RCC 7860 (cell line): ENCODE measurements at regions not wholly inside any gene's neighbourhood (a gene's known extent, or its start where the extent isn't known, plus 50 kb on each side); places are given as distances from the start of the nearest gene placed in this dataset.
"Not testable (repeated sequence)": the region's sequence is repeated elsewhere in the genome, so short reads cannot be mapped to it uniquely, and the experiment has no call there.

Experiments
- DNase-seq: peaks from one replicate; pipeline ENCODE4 v3.0.0-alpha.2; 2015; ENCODE audit warnings: low spot score
- FAIRE-seq: peaks from 2 replicates; lab custom pipeline; 2012; peaks lifted over from hg19 to GRCh38; lab: Jason Lieb, UNC

DNA sequence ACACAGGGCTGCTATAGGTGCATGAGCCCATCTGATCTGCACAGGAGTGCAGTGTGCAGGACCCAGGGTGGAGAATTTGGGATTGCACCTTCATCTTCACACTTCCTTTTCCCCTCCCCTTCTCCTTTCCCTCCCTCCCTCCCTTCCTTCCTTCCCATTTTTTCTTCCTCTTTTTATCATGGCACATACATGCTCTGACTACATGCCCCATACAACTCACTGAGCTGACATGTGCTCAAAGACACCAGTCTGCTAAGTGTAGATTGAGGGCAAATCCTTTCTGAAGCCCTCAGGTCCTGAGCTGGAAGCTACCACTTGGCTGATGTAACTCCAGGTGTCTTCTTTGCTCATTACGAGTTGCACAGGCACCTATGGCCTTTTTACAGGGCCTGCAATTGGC lies 365.3 kb upstream of the ZNF32 start:
- DNase-seq (no peak), FAIRE-seq (no peak)

DNA sequence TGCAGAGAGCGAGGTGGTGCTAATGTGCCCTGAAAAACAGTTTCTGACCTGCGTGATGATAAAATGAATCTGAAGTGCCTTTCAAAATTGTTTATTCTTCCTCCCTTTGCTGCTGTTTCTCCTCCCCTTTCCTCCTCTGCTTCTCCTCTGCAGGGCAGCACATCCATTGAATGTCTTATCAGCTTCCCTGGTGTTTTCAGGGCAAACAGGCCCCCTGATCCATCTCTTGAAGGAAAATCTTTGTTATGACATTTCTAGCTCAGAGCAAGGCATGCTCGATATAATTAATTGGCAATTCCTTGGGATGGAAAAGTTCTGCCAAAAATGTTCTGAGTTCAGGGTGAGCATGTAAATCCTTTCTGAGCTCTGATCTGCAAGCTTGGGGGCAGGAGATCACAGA lies 364.2 kb upstream of the ZNF32 start:
- DNase-seq, result no peak
- FAIRE-seq, result no peak

DNA sequence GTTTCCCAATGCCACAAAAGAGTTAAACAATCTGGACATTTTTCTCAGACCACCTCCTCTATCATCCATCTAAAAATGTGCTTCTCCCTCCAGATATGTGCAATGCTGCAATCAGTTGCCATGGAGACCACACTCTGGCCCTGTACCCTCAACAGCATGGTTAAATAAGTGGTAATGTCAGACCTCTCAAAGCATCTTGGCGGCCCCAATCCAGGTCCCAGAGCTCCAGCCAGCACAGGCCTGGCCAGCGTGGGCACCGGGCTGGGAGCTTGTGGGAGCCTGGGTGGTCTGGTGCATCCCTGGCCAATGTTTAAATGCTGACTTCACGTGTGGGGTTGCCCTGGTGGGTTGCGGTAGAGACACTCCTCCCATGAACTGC lies 362.9 kb upstream of the ZNF32 start:
- no peak for FAIRE-seq

DNA sequence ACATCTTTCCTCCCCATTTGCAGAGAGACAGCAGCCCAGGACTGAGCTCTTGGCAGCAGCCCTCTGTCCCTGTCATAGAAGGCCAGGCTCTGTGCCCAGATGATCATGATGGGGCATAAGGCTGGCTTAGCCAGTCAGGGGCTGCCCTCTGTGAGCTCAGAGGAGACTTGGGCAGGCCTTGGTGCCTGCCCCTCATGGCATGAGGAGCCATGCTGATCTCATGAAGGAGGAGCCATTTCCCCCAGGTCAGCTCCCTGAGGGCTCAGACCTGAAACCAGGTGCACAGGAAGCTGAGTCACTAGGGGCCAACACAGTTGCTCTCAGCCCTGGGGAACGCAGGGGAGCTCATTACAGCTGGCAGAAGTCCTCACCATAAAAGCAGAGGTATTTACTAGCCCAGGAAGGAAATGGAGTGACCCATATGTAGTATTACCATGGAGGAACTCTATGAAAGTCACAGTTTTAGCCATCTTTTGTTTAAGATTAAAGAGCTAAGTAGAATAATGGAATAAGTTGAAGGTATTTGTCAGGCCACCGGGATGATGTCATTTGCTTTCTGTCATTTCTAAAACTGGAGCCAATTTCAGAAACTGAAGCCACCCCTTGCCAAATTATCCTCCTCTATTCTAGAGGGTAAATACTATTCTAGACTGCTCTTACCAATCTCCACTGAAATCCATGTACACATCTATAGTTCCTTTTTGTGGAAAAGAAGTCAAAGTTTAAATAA lies 362.4 kb upstream of the ZNF32 start:
- peak; percentile 25 for DNase-seq
- no peak for FAIRE-seq

More for the DNA sequence above, 362.9 kb upstream of the ZNF32 start:
- DNase-seq, result no peak

DNA sequence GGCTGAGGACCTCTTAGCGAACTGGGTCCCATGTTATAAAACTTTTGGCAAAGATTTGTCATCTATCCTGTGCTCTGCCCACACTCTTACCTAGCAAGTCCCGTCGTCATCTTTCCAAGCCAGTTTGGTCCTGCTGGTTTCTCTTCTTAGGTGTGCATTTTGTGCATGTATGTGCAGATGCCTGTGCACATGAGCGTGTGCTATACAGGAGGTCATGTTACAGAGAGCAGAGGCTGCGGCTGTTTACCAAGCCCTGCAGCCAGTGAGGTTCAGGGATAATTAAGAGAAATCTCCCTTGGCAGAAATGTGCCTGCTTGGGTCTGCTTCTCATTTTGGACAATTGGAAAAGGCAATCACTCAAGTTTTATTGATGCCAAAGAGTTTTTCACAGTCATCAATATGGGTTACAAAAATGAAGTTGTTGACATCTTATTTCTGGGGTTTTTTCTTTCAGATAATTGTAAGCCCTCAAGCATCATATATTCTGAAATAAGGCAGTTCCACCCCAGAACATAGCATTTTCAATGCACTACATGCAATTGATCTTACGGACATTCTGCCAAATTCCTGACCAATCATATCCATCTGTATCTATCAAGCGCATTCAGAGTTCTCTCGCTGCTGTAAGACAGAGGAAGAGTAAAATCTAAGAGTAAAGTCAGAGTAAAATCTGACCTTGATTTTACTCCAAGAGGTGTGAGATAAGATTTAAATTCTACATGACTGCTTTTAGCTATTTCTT lies 361.4 kb upstream of the ZNF32 start:
- DNase-seq (no peak), FAIRE-seq (no peak)

DNA sequence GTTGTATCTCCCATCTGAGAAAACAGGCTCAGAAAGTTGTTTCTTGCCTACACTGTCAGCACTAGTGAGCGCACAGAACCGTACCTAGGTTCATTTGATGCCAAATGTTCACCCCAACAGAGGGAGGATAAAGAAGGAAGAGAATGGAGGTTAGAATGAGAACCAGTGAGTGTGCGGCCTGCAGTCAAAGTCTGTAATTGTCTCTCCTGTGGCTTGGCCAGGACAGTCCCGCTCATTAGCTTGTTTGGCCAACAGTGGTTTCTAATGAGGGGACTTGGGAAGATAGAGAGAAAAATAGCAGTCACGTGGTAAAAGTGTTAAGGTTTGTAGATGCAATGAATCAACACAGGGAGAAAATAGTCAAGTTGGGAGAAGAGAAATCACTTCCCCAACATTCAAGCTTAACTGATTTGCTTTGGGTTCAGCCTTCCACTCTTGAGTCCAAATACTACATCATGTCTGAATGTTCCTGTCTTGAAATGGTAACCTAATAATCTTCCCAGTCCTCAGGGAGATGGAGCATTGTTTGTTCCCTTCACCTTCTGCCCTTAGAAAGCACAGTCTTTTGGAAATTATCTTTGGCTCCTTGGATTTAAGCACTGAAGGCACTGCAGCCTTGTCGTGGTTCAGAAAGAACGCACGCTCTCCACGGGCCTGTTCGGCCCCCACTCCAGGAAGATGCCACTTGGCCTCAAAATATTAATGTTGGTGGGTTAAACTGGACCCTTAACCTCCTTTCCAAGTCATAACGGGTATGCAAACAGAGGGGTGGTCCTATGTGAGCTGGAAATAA lies 360.4 kb upstream of the ZNF32 start:
- FAIRE-seq (no peak), DNase-seq (no peak)

DNA sequence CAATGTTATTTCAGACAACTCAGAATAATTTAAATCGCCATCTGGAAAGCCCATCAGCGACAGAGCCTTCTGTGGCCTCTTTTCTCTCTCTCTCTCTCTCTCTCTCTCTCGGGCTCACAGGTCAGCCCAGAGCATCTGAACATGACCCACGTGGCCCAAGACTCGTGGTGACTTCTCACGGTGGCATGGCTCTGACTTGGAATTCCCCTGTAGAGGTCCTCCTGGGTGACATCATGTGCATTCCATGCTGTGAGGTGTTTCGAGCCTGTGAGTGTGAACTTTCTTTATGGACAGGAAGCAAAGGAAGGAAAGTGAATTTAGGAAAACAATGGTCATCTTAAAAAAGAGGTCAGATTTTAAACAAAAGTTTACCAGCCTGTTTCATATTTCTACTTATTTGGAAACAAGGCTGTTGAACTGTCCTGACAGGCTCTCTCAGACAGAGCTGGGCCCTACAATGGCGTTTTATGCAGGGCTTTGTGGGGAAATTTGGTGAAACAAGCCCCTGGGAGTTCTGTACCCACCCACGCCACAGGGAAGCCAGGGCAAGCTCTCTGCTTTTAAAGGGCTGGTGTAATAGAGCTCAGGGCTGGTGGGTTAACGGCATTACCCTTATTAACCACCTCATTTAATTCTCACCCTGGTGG lies 359.7 kb upstream of the ZNF32 start:
- FAIRE-seq (peak; percentile 89), DNase-seq (peak; percentile 98)

DNA sequence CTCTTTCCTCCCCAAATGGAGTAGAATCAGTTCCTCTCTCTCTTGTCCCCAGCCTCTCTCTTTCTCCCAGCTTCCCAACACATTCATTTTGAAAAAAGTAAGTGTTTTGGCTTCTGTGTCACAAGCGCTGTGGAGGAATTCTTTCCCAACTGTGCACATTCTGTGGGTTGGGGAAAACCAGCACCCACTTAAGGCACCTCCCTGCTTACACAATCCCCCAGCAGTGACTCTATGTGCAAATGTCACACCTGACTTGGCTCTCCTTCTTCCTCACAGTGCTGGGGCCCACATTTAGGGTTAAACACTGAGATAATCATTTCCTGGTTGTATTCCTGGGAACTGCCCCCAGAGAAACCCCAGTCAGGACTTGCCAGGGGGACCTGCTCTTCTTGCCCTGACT lies 358.1 kb upstream of the ZNF32 start:
- no peak for FAIRE-seq
- DNase-seq, result peak; percentile 59

DNA sequence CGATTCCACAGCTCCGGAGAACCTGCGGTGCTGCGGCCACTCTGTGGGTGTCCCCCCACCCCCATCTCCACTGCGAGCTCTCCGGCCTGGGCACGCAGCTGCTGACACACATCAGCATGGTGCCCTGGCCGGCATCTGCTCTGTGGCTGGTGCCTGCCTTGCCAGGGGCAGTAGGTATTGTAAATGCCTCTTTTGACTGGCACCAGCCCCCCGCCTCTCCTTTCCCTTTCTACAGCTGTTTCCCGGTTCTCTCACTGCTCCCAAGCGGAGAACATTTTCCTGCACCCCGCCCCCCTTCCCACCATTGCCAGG lies 357.1 kb upstream of the ZNF32 start:
- DNase-seq (no peak), FAIRE-seq (no peak)

DNA sequence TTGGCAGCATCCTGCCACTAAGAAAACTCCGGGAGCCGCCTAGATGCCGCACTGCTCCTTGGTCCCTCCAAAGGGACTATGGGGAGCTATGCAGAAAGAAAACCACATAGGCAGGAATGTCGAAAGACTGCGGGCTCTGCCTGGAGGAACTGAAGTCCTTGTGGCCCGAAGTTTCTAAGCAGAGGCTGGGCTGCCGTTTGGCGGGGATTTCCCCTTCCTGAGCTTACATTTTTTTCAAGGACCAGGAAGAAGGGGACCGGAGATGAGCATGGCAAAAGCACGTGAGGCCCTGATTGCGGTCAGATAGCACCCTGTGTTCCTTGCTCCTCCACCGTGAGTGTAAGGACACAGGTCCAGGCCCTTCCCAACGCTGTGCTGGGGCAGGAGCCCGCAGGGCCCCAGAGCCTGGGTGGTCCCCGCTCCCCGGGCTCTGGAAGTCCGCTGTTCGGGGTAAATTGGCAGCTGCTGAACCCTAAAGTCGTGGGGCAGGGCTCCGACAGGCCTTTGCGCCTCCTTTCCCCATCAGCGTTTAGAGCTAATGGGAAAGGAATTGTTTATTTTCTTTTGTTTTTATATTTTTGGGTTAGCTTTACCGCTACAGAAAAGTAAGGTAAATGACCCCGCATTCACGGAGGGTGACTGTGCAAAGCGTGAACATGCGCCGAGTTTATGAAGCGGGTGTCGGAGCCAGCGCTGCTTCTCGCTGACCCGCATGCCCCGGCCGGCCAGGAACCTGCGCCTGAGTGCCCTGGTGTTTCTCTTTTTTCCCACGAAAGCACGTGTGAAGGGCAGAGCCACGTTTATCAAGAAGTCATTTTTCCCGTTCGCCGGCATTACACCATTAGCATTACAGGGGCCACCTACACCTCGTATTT lies 356.5 kb upstream of the ZNF32 start:
- FAIRE-seq (no peak), DNase-seq (no peak)

DNA sequence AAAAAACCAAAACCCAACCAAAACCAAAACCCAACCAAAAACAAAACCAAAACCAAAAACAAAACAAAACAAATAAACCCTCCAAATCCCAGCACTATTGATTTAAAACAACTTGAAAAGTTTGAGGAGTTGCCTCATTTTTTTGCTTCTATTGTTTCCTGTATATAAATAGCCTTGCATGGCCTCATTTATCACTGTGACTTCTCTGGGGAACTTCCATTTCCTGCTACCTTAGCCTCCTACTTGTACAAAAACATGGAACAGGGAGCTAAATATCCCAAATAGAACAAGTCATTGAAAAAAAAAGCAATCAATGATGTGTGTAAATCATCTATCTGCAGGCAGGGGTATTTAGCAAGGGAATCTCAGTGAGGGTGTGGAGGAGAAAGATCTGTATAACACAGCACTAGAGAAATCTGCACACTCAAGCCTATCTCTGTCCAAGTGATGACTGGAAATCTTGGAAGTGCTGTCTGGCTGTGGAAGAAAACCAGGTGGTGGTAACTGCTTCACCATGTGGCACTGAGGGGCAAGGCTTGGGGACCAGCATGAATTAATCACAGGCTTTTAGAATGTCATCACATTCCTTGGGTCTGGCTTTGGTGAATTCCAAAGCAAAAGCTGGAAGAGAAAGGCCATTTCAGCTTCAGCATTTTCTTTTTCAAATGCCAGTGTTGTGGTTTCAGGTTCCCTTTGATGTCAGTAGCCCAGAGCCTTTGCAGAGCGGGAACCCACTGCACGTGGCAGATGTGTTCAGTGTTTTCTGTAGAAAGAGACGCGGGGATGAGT lies 349.5 kb upstream of the ZNF32 start:
- FAIRE-seq, result no peak

DNA sequence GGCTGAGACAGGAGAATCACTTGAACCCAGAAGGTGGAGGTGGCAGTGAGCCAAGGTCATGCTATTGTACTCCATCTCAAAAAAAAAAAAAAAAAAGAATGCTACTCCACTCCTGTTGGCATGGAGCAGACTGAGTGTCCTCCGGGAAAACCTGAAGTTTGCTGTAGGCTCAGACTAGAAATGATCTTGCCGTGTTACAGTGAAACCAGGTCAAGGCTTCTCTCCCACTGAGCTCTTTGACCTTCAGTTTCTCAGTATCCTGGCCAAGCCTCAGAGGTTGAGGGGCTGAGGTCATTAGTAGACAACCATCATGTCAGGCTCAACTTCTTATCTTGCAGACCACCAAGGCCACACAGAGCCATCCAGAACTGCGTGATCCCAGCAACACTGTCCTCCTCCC lies 348.6 kb upstream of the ZNF32 start:
- no peak for DNase-seq
- no peak for FAIRE-seq

More for the DNA sequence above, 349.5 kb upstream of the ZNF32 start:
- DNase-seq, result peak; percentile 20

DNA sequence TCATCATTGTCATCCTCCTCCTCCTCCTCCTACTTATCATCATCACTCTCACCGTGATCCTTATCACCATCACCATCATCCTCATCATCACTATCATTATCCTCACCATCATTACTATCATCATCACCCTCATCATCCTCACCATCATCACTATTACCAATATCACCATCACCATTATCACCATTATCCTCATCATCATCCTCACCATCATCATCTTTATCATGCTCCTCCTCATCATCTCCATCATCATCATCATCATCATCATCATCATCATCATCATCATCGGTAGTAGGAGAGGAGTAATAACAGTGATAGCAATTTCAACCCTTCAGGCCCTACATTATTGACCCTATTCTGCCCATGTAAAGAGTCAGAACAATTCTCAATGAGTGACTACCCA lies 345.9 kb upstream of the ZNF32 start:
- no peak for DNase-seq
- no peak for FAIRE-seq

DNA sequence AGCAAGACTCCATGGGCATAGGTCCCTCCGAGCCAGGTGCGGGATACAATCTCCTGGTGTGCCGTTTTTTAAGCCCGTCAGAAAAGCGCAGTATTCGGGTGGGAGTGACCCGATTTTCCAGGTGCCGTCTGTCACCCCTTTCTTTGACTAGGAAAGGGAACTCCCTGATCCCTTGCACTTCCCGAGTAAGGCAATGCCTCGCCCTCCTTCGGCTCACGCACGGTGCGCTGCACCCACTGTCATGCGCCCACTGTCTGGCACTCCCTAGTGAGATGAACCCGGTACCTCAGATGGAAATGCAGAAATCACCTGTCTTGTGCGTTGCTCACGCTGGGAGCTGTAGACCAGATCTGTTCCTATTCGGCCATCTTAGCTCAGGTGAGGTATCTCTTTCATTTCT lies 344.1 kb upstream of the ZNF32 start:
- DNase-seq, FAIRE-seq: not testable (repeated sequence)

DNA sequence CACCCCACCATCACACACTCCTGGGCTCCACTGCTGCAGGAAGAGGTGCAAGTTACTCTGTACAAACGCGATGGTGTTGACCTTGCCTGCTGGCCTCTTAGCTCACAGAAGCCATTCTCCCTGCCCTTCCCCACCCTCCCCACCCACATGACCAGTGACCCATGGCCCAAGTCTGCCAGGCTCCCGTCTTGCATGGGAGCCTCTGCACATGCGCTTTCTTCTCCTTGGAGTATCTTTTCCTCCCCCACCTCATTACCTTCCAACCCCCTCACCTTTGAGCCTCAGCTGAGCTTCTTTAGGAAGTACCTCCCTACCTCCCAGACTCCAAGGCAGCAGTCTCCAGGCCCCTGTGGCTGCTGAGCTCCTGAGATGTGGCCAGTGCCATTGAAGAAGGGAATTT lies 337.7 kb upstream of the ZNF32 start:
- no peak for FAIRE-seq
- DNase-seq, result no peak

DNA sequence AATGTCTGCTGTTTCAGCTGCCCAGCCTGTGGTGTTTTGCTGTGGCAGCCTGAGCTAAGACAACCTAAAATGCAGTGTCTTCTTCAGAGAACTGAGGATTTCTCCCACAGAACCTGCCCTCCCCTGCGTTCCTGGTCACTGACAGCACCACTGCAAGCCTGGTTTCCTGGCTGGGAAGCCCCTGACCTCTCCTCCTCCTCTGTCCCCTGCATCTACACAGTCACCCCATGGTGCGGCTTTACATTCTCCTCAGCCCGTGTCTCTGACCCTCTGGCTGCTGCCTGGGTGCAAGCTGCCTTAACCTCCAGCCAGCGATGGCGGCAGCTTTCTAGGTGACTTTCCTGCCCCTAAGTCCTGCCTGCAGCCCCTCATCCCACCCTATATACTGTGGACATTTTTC lies 337.3 kb upstream of the ZNF32 start:
- DNase-seq, result no peak
- FAIRE-seq, result no peak

DNA sequence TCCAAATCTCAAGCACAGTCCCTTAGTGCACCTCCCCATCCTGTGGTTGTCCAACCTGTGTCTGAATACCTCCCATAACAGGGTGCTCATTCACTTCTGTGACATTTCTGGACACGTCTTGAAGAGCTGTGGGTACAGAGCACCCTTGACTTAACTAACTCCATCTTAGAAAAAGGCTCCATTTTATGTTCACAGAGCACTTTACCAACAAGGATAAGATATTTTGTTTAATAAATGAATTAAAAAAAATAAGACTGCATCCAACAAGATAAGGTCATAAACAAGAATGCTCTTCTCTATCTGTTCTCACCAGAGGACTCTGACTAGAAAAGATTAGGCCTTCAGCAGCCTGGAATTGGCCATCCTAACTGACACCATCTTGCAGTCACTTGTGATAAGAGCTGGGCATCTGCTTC lies 335.2 kb upstream of the ZNF32 start:
- no peak for FAIRE-seq
- DNase-seq, result no peak

DNA sequence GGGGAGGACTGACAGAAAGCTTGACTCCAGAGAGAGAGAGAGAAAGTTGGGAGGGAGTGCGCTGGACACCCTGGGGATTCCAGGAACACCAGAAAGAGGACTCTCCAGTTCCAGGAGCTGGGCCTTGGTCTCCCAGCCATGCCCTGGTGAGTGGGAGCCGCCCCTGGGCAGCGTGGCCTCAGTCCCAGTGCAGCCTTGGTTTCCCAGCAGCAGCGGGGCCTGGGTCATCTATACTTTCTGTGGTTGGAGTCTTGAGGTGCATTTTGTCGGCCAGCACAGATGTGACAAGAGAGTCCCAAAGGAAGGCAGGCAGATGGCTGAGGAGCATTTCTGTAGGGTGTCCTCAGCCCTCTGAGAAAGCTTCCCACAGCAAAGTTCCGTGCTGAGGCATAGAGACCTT lies 334.7 kb upstream of the ZNF32 start:
- FAIRE-seq (no peak), DNase-seq (no peak)

DNA sequence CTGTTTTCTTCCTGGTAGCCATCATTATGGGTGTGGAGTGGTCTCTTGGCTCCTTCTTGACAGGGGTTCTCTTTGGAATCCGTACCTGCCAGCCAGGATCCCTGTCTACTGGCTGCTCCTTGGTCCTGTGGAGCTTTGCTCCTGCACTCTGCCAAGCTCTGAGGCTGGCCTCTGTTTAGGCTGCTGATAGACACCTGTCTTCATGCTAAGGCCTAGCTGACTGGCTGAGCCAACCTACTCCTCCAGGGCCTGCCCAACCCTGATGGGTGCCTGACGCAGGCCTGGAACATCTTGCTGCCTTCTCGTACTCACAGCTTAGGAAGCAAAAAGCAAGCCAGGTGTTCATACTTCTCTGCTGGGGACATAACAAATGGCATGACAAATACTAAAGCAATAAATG lies 333.6 kb upstream of the ZNF32 start:
- no peak for FAIRE-seq
- no peak for DNase-seq

DNA sequence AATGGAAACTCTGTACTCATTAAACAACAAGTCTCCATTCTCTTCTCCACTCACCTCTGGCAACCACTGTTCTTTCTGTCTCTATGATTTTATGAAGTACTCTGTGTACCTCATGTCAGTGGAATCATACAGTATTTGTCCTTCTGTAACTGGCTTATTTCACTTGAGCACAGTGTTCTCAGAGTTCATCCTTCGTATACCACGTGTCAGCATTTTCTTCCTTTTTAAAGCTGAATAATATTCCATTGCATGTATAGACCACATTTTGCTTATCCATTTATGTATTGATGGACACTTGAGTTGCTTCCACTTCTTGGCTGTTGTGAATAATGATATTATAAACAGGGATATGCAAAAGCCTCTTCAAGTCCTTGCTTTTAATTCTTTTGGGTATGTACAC lies 333.0 kb upstream of the ZNF32 start:
- DNase-seq (no peak), FAIRE-seq (no peak)
